ENCODE measurements at regions not wholly inside any gene's neighbourhood (a gene's known extent, or its start where the extent isn't known, plus 50 kb on each side); places are given as distances from the start of the nearest gene placed in this dataset.

GRCh38 chr10:125375210-125375609, 214.8 kb upstream of the CTBP2 start:
- Mint-ChIP-seq H3K27ac (no peak overlapping the region), H3K9me3 (peaks cover 13% of the 10 kb centered on the region), H3K4me1 (peaks cover 12% of the 10 kb centered on the region), H3K27me3 (ENCODE audit: low read depth) (peaks cover 25% of the 10 kb centered on the region), H3K4me3 (no peak overlapping the region), H3K36me3 (no peaks in the 10 kb centered on the region)
- no peak for TF ChIP-seq CTCF (IDR thresholded peaks at IDR 0.05; ENCODE audit: unreplicated experiment)
- no peak for DNase-seq (ENCODE audit: low spot score in 2 of 2, unreplicated experiment in 2 of 2)

- H3K36me3 Mint-ChIP-seq, result no peaks in the 10 kb centered on the region
- no peak overlapping the region for H3K4me3 Mint-ChIP-seq
- no peak for DNase-seq (ENCODE audit: low spot score in 2 of 2, unreplicated experiment in 2 of 2)
- TF ChIP-seq CTCF (IDR thresholded peaks at IDR 0.05; ENCODE audit: unreplicated experiment), result no peak
- H3K9me3 Mint-ChIP-seq, result no peaks in the 10 kb centered on the region
- no peak overlapping the region for H3K27ac Mint-ChIP-seq
- H3K4me1 Mint-ChIP-seq, result peaks cover 15% of the 10 kb centered on the region
- H3K27me3 Mint-ChIP-seq (ENCODE audit: low read depth), result peaks cover 25% of the 10 kb centered on the region
These were observed 213.2 kb upstream of the CTBP2 start for GRCh38 chr10:125373546-125373945.

GRCh38 chr10:125370578-125370977, 210.2 kb upstream of the CTBP2 start:
- peaks cover 15% of the 10 kb centered on the region for H3K4me1 Mint-ChIP-seq

GRCh38 chr10:125369382-125370326, 209.3 kb upstream of the CTBP2 start:
- H3K27me3 Mint-ChIP-seq (ENCODE audit: low read depth), result peaks cover 2% of the 10 kb centered on the region
- DNase-seq (ENCODE audit: low spot score in 2 of 2, unreplicated experiment in 2 of 2), result no peak
- TF ChIP-seq CTCF (IDR thresholded peaks at IDR 0.05; ENCODE audit: unreplicated experiment), result no peak
- peaks cover 15% of the 10 kb centered on the region for H3K4me1 Mint-ChIP-seq
- no peaks in the 10 kb centered on the region for H3K36me3 Mint-ChIP-seq
- no peak overlapping the region for H3K27ac Mint-ChIP-seq
- H3K9me3 Mint-ChIP-seq, result peaks cover 13% of the 10 kb centered on the region
- H3K4me3 Mint-ChIP-seq, result no peak overlapping the region

More at GRCh38 chr10:125370578-125370977, 210.2 kb upstream of the CTBP2 start:
- peak; percentile 40 to 60 for DNase-seq (ENCODE audit: low spot score in 2 of 2, unreplicated experiment in 2 of 2)
- Mint-ChIP-seq H3K4me3 (peak overlapping the region; percentile 33), H3K27ac (no peak overlapping the region), H3K27me3 (ENCODE audit: low read depth) (peaks cover 6% of the 10 kb centered on the region), H3K9me3 (peaks cover 5% of the 10 kb centered on the region), H3K36me3 (no peaks in the 10 kb centered on the region)
- no peak for TF ChIP-seq CTCF (IDR thresholded peaks at IDR 0.05; ENCODE audit: unreplicated experiment)

GRCh38 chr10:125368146-125368545, 207.8 kb upstream of the CTBP2 start:
- no peak for TF ChIP-seq CTCF (IDR thresholded peaks at IDR 0.05; ENCODE audit: unreplicated experiment)
- H3K4me3 Mint-ChIP-seq, result no peak overlapping the region
- H3K36me3 Mint-ChIP-seq, result no peaks in the 10 kb centered on the region
- no peak for DNase-seq (ENCODE audit: low spot score in 2 of 2, unreplicated experiment in 2 of 2)
- peaks cover 15% of the 10 kb centered on the region for H3K4me1 Mint-ChIP-seq
- H3K9me3 Mint-ChIP-seq, result peaks cover 23% of the 10 kb centered on the region
- H3K27ac Mint-ChIP-seq, result no peak overlapping the region
- no peaks in the 10 kb centered on the region for H3K27me3 Mint-ChIP-seq (ENCODE audit: low read depth)

Measured in mesothelial cell of epicardium (in vitro differentiated cells).